ENCODE measurements at regions not wholly inside any gene's neighbourhood (a gene's known extent, or its start where the extent isn't known, plus 50 kb on each side); places are given as distances from the start of the nearest gene placed in this dataset.
A peak's percentile ranks its signal among the peaks of the same experiment; 100 is the strongest.
"Not testable (repeated sequence)": the region's sequence is repeated elsewhere in the genome, so short reads cannot be mapped to it uniquely, and the experiment has no call there.

- no peak for DNase-seq
Measured at GRCh38 chr11:27241311-27242122, 121.5 kb downstream of the CCDC34 start.

- no peak for DNase-seq
Measured at GRCh38 chr11:27239305-27239942, 123.6 kb downstream of the CCDC34 start.

GRCh38 chr11:27238811-27239210 is 124.2 kb downstream of the CCDC34 start:
- no peak for DNase-seq

- no peak for DNase-seq
Measured at GRCh38 chr11:27237643-27238042, 125.4 kb downstream of the CCDC34 start.

- DNase-seq: no peak
Measured at GRCh38 chr11:27234961-27235360, 128.1 kb downstream of the CCDC34 start.

GRCh38 chr11:27234043-27234668 is 128.9 kb downstream of the CCDC34 start:
- DNase-seq: peak; percentile 21

- no peak for DNase-seq
Measured at GRCh38 chr11:27233654-27234042, 129.4 kb downstream of the CCDC34 start.

- DNase-seq: no peak
Measured at GRCh38 chr11:27231530-27231929, 131.5 kb downstream of the CCDC34 start.

- no peak for DNase-seq
Measured at GRCh38 chr11:27230192-27230572, 132.8 kb downstream of the CCDC34 start.

- DNase-seq: no peak
Measured at GRCh38 chr11:27229511-27230191, 133.4 kb downstream of the CCDC34 start.

GRCh38 chr11:27228906-27229290 is 134.1 kb downstream of the CCDC34 start:
- DNase-seq: no peak

GRCh38 chr11:27228232-27228905 is 134.6 kb downstream of the CCDC34 start:
- no peak for DNase-seq

- no peak for DNase-seq
Measured at GRCh38 chr11:27227736-27228135, 135.3 kb downstream of the CCDC34 start.

- DNase-seq: not testable (repeated sequence)
Measured at GRCh38 chr11:27219487-27220039, 143.5 kb downstream of the CCDC34 start.

GRCh38 chr11:27218421-27219038 is 144.5 kb downstream of the CCDC34 start:
- DNase-seq: no peak

- no peak for DNase-seq
Measured at GRCh38 chr11:27217948-27218420, 145.0 kb downstream of the CCDC34 start.

- no peak for DNase-seq
Measured at GRCh38 chr11:27217496-27217895, 145.5 kb downstream of the CCDC34 start.

- peak; percentile 8 for DNase-seq
Measured at GRCh38 chr11:27216270-27217149, 146.5 kb downstream of the CCDC34 start.

- peak; percentile 36 for DNase-seq
Measured at GRCh38 chr11:27215471-27216269, 147.3 kb downstream of the CCDC34 start.

- no peak for DNase-seq
Measured at GRCh38 chr11:27214713-27215112, 148.3 kb downstream of the CCDC34 start.

Measured in NCI-H510A treated with DMSO at 0.1 percent for 48 hours (cell line).